Activated T-cell treated with anti-CD3 and anti-CD28 coated beads, Interleukin-2, amount 50 U/mL, for 72 hours (primary cell): ENCODE measurements at regions not wholly inside any gene's neighbourhood (a gene's known extent, or its start where the extent isn't known, plus 50 kb on each side); places are given as distances from the start of the nearest gene placed in this dataset.

Source experiments
- ATAC-seq, 2 donors: fragments of 150-1000 bp; cut with Tn5 transposase; replicated peaks in 1 of 2; 2 replicates each; pipeline ENCODE4 v1.10.0; 2021; ENCODE audit warnings: moderate library complexity in 2 of 2, mild to moderate bottlenecking in 1 of 2
- DNase-seq, 2 donors: peaks; one replicate each; pipeline ENCODE4 v3.0.0; 2021 to 2022; ENCODE audit warnings: mixed read lengths in 1 of 2
- H3K27ac Mint-ChIP-seq: one replicate; pipeline ENCODE4 v1.8.0; 2022; ENCODE audit warnings: mild to moderate bottlenecking, moderate library complexity, mixed read lengths
- H3K27me3 Mint-ChIP-seq: one replicate; pipeline ENCODE4 v1.8.0; 2022; ENCODE audit warnings: low read depth, mixed read lengths
- H3K36me3 Mint-ChIP-seq, 2 donors: one replicate each; pipeline ENCODE4 v1.8.0; 2022; ENCODE audit warnings: mixed read lengths in 2 of 2, mild to moderate bottlenecking in 1 of 2; ENCODE audit not compliant: insufficient read depth in 2 of 2
- H3K4me1 Mint-ChIP-seq: one replicate; pipeline ENCODE4 v1.8.0; 2022; ENCODE audit warnings: low read depth, mixed read lengths
- H3K4me3 Mint-ChIP-seq, 2 donors: one replicate each; pipeline ENCODE4 v1.8.0; 2022; ENCODE audit warnings: mild to moderate bottlenecking in 2 of 2, mixed read lengths in 2 of 2, moderate library complexity in 2 of 2
- H3K9me3 Mint-ChIP-seq, 2 donors: one replicate each; pipeline ENCODE4 v1.8.0; 2022; ENCODE audit warnings: mixed read lengths in 2 of 2

GRCh38 chr2:226333388-226333787, 466.2 kb downstream of the IRS1 start:
- no peaks in the 10 kb centered on the region for H3K9me3 Mint-ChIP-seq
- no peak overlapping the region for H3K4me3 Mint-ChIP-seq
- no peak for DNase-seq
- H3K36me3 Mint-ChIP-seq, result no peaks in the 10 kb centered on the region
- ATAC-seq, result no peak
- peaks cover 11% of the 10 kb centered on the region for H3K4me1 Mint-ChIP-seq
- no peak overlapping the region for H3K27ac Mint-ChIP-seq
- H3K27me3 Mint-ChIP-seq, result no peaks in the 10 kb centered on the region

DNA sequence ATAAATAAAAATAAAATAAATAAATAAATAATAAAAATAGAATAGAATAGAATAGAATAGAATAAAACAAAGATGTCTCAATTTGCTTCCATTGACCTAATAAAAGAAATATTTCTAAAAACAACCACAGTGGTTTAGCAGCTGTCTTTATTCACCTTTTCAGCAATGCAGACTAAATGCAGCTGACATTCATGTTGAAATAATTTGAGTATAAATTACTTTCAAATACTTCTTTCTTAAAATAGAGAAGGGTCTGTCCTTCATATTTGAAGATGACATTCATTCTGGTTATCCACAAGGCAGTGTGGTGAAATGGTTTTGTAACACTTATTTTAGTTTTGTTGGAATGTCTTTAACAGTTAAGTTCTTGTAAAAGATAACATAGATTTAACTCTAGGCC, 469.4 kb downstream of the IRS1 start:
- DNase-seq (no peak), ATAC-seq (no peak)
- Mint-ChIP-seq H3K4me1 (no peaks in the 10 kb centered on the region), H3K27me3 (no peaks in the 10 kb centered on the region), H3K9me3 (no peaks in the 10 kb centered on the region), H3K4me3 (no peak overlapping the region), H3K36me3 (no peaks in the 10 kb centered on the region), H3K27ac (no peak overlapping the region)

DNA sequence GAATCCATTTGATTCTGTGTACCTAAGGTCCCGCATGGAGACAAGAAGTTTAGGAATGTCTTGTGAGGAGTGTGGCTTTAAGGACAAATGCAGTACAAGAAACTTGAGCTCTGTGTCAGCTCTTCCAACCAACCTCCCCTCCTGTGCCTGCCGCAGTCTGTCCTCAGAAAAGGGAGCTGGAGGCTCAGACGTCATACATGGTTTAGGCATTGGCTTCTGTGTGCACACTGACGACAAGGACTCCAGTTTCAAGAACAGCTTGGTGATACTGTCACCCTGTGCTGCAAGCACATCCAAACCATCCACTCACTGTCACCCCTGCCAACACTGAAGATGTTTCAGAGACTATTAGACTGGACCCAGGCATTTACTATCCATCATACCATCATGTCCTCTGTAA, 470.4 kb downstream of the IRS1 start:
- ATAC-seq (no peak), DNase-seq (no peak)
- no peaks in the 10 kb centered on the region for H3K9me3 Mint-ChIP-seq
- H3K27me3 Mint-ChIP-seq, result no peaks in the 10 kb centered on the region
- H3K4me3 Mint-ChIP-seq, result no peak overlapping the region
- H3K4me1 Mint-ChIP-seq, result no peaks in the 10 kb centered on the region
- no peaks in the 10 kb centered on the region for H3K36me3 Mint-ChIP-seq
- no peak overlapping the region for H3K27ac Mint-ChIP-seq

DNA sequence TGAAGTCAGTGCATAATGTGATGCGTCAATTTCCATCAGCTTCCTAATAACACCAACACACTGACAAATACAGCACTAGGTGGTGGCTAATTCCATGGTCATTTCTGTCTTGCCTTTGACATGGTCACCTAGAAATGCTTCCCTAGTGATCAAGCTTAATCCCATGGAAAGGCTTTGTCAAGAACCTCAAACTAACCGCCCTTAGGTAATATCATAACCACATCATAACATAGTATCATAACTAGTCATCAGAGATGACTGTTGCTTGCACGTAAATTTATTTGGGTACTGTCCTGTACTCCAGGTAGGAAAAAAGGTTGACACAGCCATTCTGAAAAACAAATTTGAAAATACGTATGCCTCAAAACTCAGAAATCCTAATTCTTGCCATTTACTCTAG, 471.8 kb downstream of the IRS1 start:
- Mint-ChIP-seq H3K27ac (no peak overlapping the region), H3K9me3 (no peaks in the 10 kb centered on the region), H3K4me1 (no peaks in the 10 kb centered on the region), H3K36me3 (no peaks in the 10 kb centered on the region), H3K4me3 (no peak overlapping the region), H3K27me3 (no peaks in the 10 kb centered on the region)
- ATAC-seq, result no peak
- no peak for DNase-seq

GRCh38 chr2:226325526-226325925, 474.1 kb downstream of the IRS1 start:
- Mint-ChIP-seq H3K4me1 (no peaks in the 10 kb centered on the region), H3K27ac (no peak overlapping the region), H3K4me3 (no peak overlapping the region), H3K9me3 (no peaks in the 10 kb centered on the region), H3K27me3 (no peaks in the 10 kb centered on the region), H3K36me3 (no peaks in the 10 kb centered on the region)
- no peak for ATAC-seq
- no peak for DNase-seq

DNA sequence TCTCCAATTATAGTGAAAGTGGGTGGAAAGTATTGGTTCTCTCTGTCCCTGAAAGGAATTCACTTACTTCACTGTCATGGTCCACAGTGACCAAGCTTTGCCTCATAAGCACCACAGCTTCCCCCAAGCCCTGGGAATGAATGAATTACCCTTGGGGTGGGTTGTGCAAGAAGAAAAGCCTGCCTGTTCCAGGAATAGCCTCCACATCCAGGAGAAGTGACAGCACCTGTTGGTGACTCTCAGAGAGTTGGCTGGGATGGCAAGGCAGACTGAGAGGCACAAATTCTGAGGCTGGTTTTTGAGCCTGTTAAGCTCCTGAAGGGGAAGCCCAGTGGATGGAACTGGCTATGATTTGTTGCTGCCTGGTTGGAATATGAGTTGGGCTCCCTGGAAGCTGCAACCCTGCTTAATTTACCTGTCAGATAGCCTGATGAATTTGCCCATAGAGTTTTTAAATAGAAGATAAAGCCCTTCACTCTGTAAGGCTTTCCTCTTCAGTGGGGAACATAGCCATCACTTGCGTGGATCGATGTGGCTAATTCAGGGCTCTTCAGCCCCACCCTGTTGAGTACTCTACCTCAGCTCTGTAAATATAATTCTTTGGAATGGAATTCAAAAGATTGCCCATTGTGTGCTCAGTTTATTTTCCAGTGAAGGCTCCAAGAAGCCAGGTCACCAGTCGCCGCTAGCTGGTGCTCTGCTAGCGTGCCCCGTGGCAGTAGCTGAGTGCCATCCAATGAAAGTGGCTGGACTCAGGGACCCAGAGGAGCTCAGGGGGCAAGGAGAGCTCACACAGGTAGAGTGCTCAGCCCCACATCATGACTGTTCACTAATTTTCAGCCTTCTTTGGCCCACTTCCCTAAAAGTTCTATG, 479.3 kb downstream of the IRS1 start:
- DNase-seq (no peak), ATAC-seq (no peak)
- Mint-ChIP-seq H3K4me3 (no peak overlapping the region), H3K9me3 (no peaks in the 10 kb centered on the region), H3K27me3 (peaks cover 19% of the 10 kb centered on the region), H3K27ac (no peak overlapping the region), H3K4me1 (no peaks in the 10 kb centered on the region), H3K36me3 (no peaks in the 10 kb centered on the region)

GRCh38 chr2:226317970-226318369, 481.6 kb downstream of the IRS1 start:
- Mint-ChIP-seq H3K9me3 (no peaks in the 10 kb centered on the region), H3K4me1 (peaks cover 6% of the 10 kb centered on the region), H3K4me3 (no peak overlapping the region), H3K36me3 (no peaks in the 10 kb centered on the region), H3K27me3 (peaks cover 19% of the 10 kb centered on the region), H3K27ac (no peak overlapping the region)
- ATAC-seq, result no peak
- no peak for DNase-seq

DNA sequence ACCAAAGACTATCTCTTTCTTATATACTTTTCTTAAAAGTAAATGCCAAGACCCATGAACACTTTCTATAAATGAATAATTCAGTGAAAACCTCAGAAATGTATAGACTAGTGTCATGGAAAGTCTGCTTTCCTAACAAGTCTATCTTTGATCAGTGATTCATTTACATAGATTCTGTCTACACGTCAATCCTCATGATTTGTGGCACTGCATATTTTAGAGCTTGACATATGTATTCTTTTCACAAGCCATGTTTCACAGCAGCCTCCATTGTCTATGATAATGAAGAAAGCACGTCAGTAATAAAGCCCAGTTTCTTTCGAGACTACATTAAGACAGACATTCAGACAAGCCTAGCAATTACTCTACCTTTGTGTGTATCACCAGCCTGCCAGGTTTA, 486.6 kb downstream of the IRS1 start:
- peaks cover 7% of the 10 kb centered on the region for H3K4me1 Mint-ChIP-seq
- no peaks in the 10 kb centered on the region for H3K9me3 Mint-ChIP-seq
- ATAC-seq (peak in 1 of 2 donors; percentile 30), DNase-seq (no peak)
- no peaks in the 10 kb centered on the region for H3K36me3 Mint-ChIP-seq
- H3K4me3 Mint-ChIP-seq, result no peak overlapping the region
- H3K27ac Mint-ChIP-seq, result no peak overlapping the region
- peaks cover 22% of the 10 kb centered on the region for H3K27me3 Mint-ChIP-seq

- no peaks in the 10 kb centered on the region for H3K36me3 Mint-ChIP-seq
- H3K4me1 Mint-ChIP-seq, result peaks cover 7% of the 10 kb centered on the region
- DNase-seq (no peak), ATAC-seq (no peak)
- H3K27ac Mint-ChIP-seq, result no peak overlapping the region
- H3K4me3 Mint-ChIP-seq, result no peak overlapping the region
- H3K27me3 Mint-ChIP-seq, result peaks cover 14% of the 10 kb centered on the region
- H3K9me3 Mint-ChIP-seq, result no peaks in the 10 kb centered on the region
These were observed 487.5 kb downstream of the IRS1 start for GRCh38 chr2:226312155-226312554.

GRCh38 chr2:226310146-226310545, 489.5 kb downstream of the IRS1 start:
- Mint-ChIP-seq H3K27me3 (peaks cover 14% of the 10 kb centered on the region), H3K4me1 (peaks cover 7% of the 10 kb centered on the region), H3K4me3 (no peak overlapping the region), H3K36me3 (no peaks in the 10 kb centered on the region), H3K27ac (no peak overlapping the region), H3K9me3 (no peaks in the 10 kb centered on the region)
- ATAC-seq, result no peak
- no peak for DNase-seq

- Mint-ChIP-seq H3K4me1 (peaks cover 7% of the 10 kb centered on the region), H3K9me3 (no peaks in the 10 kb centered on the region), H3K27ac (no peak overlapping the region), H3K4me3 (no peak overlapping the region), H3K27me3 (peaks cover 14% of the 10 kb centered on the region), H3K36me3 (no peaks in the 10 kb centered on the region)
- ATAC-seq (no peak), DNase-seq (no peak)
These were observed 490.6 kb downstream of the IRS1 start for GRCh38 chr2:226308986-226309385.

DNA sequence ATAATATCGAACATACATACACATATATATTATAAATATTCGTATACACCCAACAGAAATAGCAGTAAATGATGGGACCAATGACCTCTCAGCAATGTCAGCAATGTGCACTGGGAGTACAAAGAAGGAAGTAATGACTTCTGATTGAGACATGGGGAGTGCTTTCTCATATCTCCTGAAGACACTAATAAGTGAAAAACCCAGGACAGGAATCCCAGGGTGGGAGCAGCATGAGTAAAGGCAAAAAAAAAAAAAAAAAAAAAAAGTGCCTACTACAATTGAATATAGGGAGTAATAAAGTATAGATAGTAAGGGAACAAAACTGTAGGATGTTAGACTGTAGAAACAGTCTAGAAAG, 491.3 kb downstream of the IRS1 start:
- no peak overlapping the region for H3K27ac Mint-ChIP-seq
- H3K9me3 Mint-ChIP-seq, result no peaks in the 10 kb centered on the region
- peaks cover 14% of the 10 kb centered on the region for H3K27me3 Mint-ChIP-seq
- ATAC-seq (no peak), DNase-seq (no peak)
- H3K4me1 Mint-ChIP-seq, result peaks cover 5% of the 10 kb centered on the region
- no peaks in the 10 kb centered on the region for H3K36me3 Mint-ChIP-seq
- no peak overlapping the region for H3K4me3 Mint-ChIP-seq

GRCh38 chr2:226307487-226308322, 491.9 kb downstream of the IRS1 start:
- Mint-ChIP-seq H3K9me3 (no peaks in the 10 kb centered on the region), H3K4me3 (no peak overlapping the region), H3K27me3 (peaks cover 14% of the 10 kb centered on the region), H3K4me1 (no peaks in the 10 kb centered on the region), H3K27ac (no peak overlapping the region), H3K36me3 (no peaks in the 10 kb centered on the region)
- DNase-seq (no peak), ATAC-seq (no peak)
